ENCODE measurements at regions not wholly inside any gene's neighbourhood (a gene's known extent, or its start where the extent isn't known, plus 50 kb on each side); places are given as distances from the start of the nearest gene placed in this dataset.
"Not testable (repeated sequence)": the region's sequence is repeated elsewhere in the genome, so short reads cannot be mapped to it uniquely, and the experiment has no call there.

DNA sequence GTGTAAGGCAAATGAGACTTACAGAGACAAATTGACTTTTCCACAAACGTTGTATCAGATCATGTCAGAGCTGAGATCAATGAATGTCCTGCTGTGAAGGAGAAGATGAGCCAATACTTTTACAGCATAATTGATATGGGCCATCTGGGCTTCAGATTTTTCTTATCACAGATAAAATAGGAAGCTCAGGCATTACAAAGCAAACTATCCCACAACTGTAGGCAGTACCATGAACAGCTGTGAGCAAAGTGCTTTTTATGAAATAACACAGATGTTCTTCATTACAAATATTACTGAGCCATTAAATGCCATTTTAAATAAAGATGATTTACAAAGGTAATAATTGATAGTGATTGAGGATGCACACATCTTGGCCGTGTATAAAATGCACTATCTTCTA is 852.3 kb downstream of the OTOL1 start:
- no peak for DNase-seq

DNA sequence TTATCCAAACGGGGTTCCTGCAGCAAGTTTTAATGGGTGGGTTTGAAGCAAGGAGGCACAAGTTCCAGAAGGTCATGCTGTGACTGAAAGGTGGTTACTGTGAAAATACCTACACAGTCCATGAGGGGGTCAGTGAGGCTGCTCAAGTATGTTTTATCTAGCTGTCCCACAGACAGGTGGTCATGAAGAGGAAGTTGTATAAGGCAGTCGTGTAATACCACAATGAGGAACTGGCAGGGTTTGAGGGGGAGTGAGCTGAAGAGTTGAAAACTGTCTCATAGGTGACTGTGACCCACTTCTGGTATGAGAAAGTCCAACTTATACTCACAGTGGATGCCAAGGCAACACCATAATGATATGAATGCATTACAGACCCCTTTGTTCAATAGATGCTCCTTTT is 856.8 kb downstream of the OTOL1 start:
- DNase-seq, result no peak

DNA sequence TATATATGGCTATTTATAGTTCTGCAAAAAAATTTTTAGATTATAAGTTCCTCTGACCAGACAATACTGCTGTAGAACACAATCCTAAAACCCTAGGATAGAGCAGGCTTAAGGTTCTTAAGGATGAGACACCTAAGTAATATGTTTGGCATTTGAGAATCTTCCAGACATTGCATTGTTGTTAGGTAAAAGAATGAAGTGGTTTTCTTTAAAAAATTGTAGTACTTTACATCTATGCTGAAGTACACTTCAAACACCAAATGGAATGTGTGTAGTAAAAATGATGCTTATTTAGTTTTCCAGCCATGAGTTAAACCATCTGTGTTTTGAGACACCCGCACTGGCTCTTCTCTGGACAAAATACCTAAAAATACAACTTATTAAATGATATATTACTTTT is 857.7 kb downstream of the OTOL1 start:
- no peak for DNase-seq

DNA sequence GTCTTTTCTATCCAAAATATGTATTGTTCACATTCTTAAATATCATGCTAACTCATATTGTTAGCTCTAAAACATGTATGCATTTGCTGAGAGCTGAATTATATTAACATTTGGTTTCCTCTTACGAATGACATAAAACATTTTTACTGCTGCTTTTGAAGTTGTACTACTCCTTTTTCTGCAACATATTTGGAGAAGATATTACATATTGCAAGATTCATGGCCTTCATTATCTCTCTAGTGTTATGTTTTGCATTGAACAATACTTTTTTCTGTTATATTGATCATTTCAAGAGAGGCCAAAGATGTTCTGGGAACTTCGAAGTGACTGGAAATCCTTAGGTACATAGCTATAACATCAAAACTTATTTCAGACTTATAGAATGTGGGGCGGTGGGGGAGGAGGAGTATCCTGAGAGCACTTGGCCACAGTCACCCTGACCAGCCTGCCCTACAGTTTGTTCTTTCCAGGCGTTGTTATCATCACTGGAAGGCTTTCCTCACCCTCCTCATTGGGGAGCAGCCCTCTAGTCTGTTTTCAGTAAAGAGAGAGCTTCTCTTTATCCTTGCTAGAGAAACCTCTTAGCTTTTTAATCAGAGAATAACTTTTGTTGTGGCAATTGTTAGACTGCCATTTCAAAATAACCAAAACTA is 868.6 kb downstream of the OTOL1 start:
- no peak for DNase-seq

DNA sequence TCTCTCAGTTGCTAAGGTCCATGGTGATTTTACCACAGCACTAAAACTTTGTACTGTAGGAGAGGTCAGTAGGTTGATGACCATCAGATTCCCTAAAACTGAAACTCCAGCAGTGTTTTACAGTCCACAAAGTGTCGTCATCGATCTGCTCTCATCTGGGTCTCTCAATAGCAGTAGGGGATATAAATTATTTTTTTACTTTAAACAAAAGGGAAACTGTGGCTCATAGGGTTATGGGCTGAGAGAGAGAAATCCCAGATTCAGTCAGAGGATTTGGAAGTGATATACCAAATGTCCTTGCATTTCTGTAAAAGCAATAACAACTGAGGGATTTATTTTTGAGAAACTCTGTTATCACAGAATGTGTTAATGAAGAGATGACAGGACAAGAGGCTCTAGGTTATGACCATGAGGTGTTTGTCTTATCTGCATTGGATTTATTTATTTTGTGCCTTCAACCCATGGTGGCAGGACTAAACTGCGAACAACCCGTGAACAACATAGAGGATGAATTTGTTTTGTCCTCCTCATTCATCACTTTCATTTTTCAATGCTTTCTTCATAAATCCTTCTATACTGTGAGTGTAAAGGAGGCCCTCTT is 869.7 kb downstream of the OTOL1 start:
- no peak for DNase-seq

DNA sequence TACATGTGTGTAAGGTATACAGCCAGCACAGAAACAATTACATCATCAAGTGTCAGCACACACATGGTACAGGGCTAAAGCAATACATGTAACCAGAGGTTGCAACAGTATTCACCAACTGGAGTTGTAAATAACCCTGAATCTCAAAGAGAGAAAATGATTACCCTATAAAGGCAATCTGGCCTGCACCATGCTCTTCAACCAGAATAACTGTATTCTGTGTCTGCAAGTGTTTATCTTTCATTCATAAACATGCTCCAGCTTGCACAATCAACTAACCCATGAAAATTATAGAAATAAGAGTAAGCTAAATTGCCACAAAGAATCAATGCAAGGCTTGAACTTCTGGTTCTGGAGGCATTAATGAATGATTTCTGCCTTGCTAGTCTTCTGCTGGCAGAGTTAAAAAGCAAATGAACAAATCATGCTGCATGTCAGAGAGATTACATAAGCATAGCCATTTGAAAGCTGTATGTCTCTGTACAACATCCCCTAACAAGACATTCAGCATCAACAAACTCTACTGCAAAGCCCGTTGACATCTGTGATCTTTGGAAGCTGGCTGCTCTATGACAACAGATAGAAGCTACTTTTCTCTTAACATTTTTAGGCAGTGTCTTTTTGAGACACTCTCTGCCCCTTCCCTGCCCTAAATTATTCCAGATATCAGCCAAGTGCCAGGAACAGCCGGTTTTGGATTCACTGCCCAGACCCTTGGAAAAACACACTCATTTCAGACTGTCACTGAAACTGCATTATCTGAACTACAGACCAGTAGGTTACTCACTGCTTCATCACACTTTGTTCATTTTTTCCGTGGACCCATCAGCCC is 871.0 kb downstream of the OTOL1 start:
- no peak for DNase-seq

DNA sequence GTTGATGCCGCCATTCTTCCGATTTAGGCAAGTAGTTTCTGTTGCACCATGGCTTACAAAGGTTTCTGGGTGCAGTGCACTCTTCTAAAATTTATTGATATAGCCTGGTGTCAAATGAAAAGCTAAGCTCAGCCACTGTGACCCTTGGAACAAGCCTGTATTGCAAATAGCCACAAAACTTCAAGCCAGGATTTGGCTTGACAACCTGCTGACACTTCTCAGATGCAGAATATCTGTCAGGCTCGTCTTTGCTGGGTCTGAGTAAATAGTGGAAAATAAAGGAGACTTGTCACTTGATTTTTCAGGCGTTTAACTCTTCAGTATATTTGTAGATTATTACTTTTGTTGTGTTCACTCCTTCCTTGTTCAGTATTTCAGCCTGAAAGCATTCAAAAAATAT is 871.8 kb downstream of the OTOL1 start:
- no peak for DNase-seq

DNA sequence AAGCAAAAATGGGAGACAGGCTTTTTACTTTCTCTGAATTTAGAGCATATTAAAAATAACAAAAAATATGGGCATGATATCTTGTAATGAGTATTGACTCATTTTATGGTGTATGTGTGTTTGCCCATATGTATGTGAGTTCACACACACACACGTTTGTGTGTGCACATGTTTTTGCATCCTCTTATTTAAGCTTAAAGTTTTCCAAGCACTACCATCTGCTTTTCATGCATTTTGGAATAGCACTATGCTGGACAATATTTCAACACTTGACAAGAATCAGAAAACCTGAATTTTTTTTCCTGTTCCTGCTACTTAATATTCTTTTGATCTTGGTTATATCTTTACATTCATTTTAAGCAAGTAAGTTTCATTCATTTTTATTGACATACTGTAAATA is 872.7 kb downstream of the OTOL1 start:
- DNase-seq, result no peak

DNA sequence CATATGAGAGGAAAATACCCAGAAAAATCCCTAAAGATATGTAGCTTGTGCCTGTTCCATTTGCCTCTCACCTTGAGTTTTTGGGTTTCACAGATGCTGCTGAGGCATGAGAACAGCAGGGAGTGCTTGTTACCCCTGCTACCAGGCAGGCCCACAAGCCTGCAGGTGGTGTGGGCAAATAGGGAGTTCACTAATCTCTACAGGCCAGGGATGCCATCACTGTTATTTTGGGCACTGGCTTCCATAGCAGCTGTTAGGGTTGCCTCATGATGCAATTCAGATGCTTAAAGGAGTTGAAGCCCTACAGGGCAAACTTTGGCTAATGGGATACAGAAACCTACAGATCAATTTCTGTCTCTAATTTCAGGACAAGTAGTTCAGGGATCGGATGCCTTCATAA is 873.5 kb downstream of the OTOL1 start:
- DNase-seq, result no peak

DNA sequence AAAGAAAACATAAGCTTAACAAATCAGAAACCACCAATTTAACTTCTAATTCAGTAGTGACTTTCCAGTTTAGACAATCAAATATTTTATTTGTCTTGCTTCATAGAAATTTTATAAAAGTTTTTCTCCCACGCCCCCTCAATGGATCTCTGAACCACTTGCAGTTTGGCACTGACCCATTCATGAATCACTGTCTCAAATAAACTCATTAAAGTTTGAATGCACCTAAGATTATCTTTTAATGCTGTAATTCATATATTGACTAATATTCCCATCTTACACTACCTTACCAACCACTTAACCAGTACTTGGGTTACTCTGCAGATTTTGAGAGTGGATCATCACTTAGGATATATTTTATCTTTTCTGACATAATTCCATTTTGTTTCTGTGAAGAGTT is 880.2 kb downstream of the OTOL1 start:
- DNase-seq, result no peak

DNA sequence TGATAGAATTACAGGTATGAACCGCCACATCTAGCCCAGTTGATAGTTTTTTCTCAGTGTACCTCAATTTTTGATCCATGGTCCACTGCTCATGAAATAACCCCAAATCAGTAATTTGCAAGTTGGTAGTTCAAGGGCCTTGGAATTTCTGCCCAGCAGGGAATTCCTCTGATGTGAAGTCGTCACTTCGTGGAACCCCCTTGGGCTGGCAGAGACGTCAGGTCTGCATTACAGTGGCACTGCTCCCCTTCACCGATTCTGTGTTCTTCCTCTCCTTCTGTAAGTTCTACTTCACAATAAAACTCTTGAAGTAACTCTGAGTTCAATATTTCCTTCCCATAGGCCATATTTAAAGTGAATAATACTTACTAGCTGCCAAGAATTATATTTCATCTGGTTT is 881.0 kb downstream of the OTOL1 start:
- no peak for DNase-seq

DNA sequence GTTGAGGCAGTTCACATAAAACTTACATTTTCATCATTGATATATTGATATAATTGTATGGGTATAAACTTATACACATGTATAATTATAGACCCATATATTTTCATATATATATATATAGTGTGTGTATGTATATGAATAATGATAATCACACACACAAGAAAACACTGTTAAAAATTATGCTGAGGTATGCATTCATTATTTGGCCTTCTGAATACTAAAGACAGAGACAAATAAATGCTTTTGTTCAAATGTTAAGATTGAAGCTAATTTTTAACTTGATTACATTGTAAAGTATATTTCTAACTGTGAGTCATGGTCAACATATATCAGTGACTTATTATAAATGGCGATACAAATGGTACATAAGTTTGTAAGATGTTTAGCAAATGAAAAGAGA is 888.8 kb downstream of the OTOL1 start:
- DNase-seq, result no peak

DNA sequence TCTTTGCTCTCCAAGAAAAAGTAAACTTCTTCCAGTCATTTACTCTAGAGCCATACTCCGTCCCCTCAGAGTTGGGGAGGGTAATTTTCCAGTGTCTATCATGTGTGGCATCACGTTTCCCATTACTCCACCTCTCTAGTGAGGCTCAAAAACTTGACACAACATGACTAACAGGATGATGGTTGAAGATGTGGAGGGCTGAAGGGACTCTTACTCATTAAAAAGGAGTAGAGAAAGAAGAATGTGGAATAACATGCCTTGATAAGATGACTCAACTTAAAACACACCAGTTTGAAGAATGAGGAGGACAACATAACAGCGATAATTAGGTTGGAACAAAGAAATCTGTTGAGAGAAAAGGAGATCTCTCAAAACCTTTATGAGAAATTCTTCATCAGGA is 894.3 kb downstream of the OTOL1 start:
- no peak for DNase-seq

DNA sequence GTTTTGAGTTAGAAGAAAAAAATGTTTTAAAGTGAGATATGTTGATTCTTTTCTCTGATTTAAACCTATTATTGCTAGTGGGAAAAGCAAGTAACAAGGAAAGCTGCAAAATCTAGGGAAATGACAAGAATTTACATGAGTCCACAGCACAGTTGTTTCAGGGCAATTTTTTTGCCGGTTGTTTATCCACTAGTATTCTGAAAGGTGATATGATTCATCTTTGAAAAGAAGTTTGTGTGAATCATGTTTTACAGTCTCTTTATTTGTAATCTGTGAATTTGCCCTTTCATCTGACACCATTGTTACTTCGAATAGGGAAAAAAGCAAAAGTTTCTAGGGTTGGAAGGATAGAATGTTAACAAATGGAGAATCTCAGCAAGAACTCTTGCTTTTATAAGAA is 894.7 kb downstream of the OTOL1 start:
- no peak for DNase-seq

DNA sequence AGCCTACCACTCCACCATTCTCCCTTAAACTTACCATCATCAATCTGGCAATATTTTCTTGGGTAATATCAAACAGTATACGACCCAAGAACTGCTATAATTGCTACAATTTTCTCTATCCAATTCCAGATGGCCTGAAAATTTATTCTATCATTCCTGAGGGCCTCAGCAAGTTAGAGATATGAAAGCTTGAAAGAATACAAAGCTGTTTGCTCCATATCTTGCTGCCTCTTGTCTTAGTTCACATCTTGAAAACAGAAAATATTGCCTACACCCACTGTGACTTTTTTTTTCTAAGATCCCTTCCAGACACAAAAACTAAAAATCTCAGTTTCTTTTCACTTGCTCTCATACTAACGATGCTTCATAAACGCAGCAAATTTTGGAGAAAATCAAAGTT is 898.9 kb downstream of the OTOL1 start:
- no peak for DNase-seq

DNA sequence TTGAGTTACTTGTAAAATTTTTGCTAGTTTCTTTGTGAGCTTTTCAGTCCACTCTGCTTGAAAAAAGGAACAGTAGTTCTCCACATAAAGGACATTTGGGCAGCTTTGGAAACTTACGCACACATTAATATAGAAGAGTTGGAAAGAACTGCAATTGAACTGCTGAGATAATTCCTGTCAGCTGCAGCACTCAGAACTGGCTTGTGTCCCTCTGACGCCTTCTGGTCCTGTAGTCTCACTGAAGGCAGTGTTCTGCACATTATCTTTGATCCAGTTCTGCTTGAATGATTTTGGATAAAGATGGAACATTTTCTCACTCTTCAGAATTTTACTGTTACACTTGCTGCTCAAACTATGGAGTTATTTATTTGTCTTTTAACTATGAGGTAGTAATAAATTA is 901.9 kb downstream of the OTOL1 start:
- DNase-seq, result no peak

DNA sequence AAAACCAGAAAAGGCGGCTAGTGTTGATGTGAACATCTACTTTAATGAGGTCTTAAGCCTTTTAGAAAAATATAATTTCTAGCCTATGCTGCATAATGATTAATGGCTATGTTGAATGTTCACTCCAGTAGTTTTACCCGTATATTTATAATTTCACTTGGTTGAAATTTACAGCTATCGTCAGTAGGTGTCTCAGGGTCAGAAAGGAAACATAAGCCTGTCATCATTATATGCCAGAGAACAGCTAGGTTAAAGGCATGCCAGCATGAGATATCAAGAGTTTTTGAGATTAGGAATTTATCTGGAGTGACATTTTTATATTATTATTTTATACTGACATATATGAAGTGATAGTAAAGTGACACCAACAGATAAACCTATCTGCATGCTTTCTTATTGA is 904.1 kb downstream of the OTOL1 start:
- no peak for DNase-seq

DNA sequence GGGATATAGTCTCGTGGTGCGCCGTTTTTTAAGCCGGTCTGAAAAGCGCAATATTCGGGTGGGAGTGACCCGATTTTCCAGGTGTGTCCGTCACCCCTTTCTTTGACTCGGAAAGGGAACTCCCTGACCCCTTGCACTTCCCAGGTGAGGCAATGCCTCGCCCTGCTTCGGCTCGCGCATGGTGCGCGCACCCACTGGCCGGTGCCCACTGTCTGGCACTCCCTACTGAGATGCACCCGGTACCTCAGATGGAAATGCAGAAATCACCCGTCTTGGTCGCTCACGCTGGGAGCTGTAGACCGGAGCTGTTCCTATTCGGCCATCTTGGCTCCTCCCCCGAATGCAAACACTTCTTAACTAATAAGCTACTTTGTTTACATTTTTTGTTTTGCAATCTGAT is 914.9 kb downstream of the OTOL1 start:
- DNase-seq, result not testable (repeated sequence)

DNA sequence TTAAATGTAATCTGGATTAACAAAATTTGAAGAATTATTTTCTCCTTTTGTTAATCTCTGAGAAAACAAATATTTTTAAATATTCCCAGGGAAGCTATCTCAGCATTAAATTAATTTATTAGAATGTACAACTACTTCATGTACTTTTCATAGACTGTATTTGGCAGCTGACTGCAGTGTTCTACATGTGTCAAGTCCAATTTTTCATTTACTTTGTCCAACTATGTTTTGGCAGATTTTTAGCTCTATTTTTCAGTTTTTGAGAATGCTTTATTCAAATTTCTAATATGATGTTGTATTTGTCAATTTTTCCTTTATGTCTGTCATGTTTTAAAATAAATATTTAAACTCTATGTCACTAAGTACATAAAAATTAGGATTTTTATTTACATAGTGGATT is 925.1 kb downstream of the OTOL1 start:
- no peak for DNase-seq

DNA sequence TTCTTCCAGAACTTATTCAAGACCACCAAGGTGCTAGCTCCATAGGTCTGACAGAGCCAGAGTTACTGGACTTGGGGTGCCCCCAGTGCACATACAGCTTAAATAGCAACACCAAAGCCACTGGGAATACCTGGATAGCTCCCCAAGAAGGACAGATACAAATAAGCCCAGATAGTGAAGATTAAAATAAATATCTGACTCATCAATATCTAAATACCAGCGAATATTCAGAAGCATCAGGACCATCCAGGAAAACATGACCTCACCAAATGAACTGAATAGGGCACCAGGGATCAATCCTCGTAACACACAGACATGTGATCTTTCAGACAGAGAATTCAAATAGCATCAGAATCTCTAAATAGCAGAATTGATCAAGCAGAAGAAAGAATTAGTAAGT is 931.6 kb downstream of the OTOL1 start:
- DNase-seq, result no peak

DNA sequence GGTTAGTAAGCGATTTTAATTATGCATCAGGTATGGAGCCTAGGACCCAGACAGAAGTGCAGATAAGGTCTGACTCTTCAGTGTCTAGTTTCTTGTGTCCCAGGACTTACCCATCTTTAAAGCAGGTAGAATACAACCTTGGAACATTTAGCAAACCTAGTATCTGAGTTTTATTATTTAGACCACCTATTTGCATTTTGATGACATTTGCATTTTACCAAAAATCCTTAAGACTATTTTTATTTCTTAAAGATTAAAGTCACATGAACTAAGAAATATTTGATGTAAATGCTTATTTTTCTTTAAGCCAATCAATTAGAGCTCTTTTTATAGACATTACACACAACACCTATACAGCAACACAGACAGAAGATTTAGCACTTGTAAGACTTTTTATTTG is 939.1 kb downstream of the OTOL1 start:
- DNase-seq, result no peak

DNA sequence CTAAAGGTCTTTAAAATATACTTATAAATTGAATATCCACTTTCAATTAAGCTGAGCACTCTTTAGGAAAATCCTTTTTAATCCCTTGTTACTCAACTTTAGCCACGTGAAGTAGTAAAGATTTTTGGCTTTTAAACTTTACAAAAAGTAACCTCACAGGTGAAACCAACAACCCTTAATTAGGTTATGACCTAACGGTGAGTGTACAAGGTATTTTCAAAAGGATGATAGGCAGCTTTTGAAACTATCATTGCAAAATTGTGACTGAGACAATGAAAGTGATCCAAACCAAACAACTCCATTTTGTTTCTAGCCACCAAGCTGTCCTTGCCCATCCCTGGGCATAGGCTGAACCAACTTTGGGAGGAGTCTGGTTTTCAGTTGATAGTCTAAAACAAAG is 940.2 kb downstream of the OTOL1 start:
- no peak for DNase-seq

DNA sequence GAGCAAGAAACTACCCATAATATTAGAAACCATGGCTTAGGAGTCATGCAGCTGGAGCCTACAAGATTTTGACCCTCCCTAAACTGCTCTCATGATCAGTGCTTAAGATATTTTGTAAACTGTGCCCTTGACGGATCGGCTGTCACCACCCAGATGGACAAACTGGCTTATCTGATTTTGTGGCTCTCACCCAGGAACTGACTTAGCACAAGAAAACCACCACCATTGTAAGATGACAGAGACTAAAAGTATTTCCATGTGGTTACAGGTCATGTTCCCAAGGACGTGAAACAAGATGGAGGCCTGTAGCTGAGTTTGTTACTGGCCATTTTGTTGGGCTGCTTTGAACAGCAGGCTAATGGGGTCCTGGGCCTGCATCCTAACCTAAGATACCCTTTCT is 940.9 kb downstream of the OTOL1 start:
- DNase-seq, result no peak

DNA sequence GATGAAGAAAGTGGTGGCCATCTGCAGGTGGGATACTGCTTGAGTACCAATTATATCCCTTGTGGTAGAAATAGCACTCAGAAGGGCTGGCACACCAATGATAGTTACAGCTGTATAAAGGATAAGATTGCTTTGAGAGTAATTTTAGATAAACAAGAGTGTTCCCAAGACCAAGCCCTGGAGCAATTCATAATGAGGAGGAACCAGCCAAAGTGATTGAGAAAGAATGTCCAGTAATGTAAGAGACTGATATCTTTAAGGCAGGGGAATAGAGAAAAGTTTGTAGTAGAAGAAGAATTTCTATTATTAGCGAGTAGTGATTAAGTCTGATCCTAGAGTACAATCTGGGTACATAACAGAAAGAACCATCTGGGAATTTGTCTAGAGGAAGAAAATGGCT is 945.1 kb downstream of the OTOL1 start:
- no peak for DNase-seq

DNA sequence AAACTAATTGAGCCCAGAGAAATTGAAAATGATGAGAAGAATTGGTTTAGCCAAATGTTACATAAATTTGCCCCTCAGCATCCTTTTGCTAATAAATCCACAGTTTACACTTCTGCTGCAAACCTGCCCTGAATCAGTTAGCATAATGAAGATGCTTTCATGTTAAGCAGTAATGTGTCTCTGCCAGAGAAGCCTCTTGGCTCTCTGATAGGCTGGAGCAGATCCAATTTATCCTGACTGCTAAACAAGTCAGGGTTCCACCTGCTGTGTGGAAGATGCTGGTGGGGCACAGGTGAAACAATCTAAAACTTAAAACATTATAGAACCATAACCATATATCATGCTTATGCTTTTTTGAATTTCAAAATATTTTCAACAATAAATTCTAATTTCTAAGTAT is 946.8 kb downstream of the OTOL1 start:
- no peak for DNase-seq
